ENCODE measurements at regions not wholly inside any gene's neighbourhood (a gene's known extent, or its start where the extent isn't known, plus 50 kb on each side); places are given as distances from the start of the nearest gene placed in this dataset.
A peak's percentile ranks its signal among the peaks of the same experiment; 100 is the strongest.

GRCh38 chr4:30518211-30518610 lies 202.0 kb upstream of the PCDH7 start:
- WGBS, 5 donors = 34 to 57% (median 43%) methylated on average over 2 of the region's 2 CpGs
- intact Hi-C loops (cut with DNase I; ENCODE audit: low total_unique reads) = no loop called here
- Histone ChIP-seq H3K9me3 (peaks cover 0 to 4% (median 0%) of the 10 kb centered on the region in 4 donors), H3K36me3 (no peaks in the 10 kb centered on the region), H3K27me3 (no peaks in the 10 kb centered on the region), H3K4me1 (no peaks in the 10 kb centered on the region), H3K27ac (no peak overlapping the region), H3K4me3 (no peak overlapping the region)
- TF ChIP-seq EP300 (IDR thresholded peaks at IDR 0.05) (no peak), POLR2AphosphoS5 (IDR thresholded peaks at IDR 0.05) (no peak), CTCF (IDR thresholded peaks at IDR 0.05) (no peak), POLR2A (IDR thresholded peaks at IDR 0.05) (no peak)
- DNase-seq = peak in 1 of 2 donors; percentile 6

GRCh38 chr4:30525662-30526315 lies 194.4 kb upstream of the PCDH7 start:
- 83 to 92% (median 87%) methylated on average over 5 of the region's 5 CpGs for WGBS, 5 donors
- TF ChIP-seq CTCF (IDR thresholded peaks at IDR 0.05) (no peak), EP300 (IDR thresholded peaks at IDR 0.05) (no peak), POLR2AphosphoS5 (IDR thresholded peaks at IDR 0.05) (no peak), POLR2A (IDR thresholded peaks at IDR 0.05) (no peak)
- H3K4me3 ChIP-seq = no peak overlapping the region
- no peaks in the 10 kb centered on the region for H3K27me3 ChIP-seq
- no peaks in the 10 kb centered on the region for H3K36me3 ChIP-seq
- no peak overlapping the region for H3K27ac ChIP-seq
- H3K4me1 ChIP-seq = no peaks in the 10 kb centered on the region
- peaks cover 0 to 7% (median 0%) of the 10 kb centered on the region in 4 donors for H3K9me3 ChIP-seq
- DNase-seq = peak in 1 of 2 donors; percentile 27
- intact Hi-C loops (cut with DNase I; ENCODE audit: low total_unique reads) = no loop called here

GRCh38 chr4:30535255-30535654 lies 184.9 kb upstream of the PCDH7 start:
- Histone ChIP-seq H3K27me3 (no peaks in the 10 kb centered on the region), H3K4me3 (no peak overlapping the region), H3K4me1 (no peaks in the 10 kb centered on the region), H3K36me3 (no peaks in the 10 kb centered on the region), H3K9me3 (no peaks in the 10 kb centered on the region), H3K27ac (no peak overlapping the region)
- 91 to 95% (median 95%) methylated on average over 3 of the region's 3 CpGs for WGBS, 5 donors
- intact Hi-C loops (cut with DNase I; ENCODE audit: low total_unique reads) = no loop called here
- DNase-seq = no peak
- TF ChIP-seq POLR2A (IDR thresholded peaks at IDR 0.05) (no peak), EP300 (IDR thresholded peaks at IDR 0.05) (no peak), POLR2AphosphoS5 (IDR thresholded peaks at IDR 0.05) (no peak), CTCF (IDR thresholded peaks at IDR 0.05) (no peak)

- no peaks in the 10 kb centered on the region for H3K4me1 ChIP-seq
- no peaks in the 10 kb centered on the region for H3K27me3 ChIP-seq
- intact Hi-C loops (cut with DNase I; ENCODE audit: low total_unique reads) = no loop called here
- no peak for DNase-seq
- no peaks in the 10 kb centered on the region for H3K9me3 ChIP-seq
- no peak overlapping the region for H3K4me3 ChIP-seq
- 67 to 76% (median 74%) methylated on average over 2 of the region's 2 CpGs for WGBS, 5 donors
- no peaks in the 10 kb centered on the region for H3K36me3 ChIP-seq
- H3K27ac ChIP-seq = no peak overlapping the region
- no peak for TF ChIP-seq EP300 (IDR thresholded peaks at IDR 0.05)
- TF ChIP-seq POLR2A (IDR thresholded peaks at IDR 0.05) = no peak
- TF ChIP-seq POLR2AphosphoS5 (IDR thresholded peaks at IDR 0.05) = no peak
- no peak for TF ChIP-seq CTCF (IDR thresholded peaks at IDR 0.05)
Measured at GRCh38 chr4:30536231-30536630, 183.9 kb upstream of the PCDH7 start.
